ENCODE measurements at regions not wholly inside any gene's neighbourhood (a gene's known extent, or its start where the extent isn't known, plus 50 kb on each side); places are given as distances from the start of the nearest gene placed in this dataset.
A peak's percentile ranks its signal among the peaks of the same experiment; 100 is the strongest.
"Not testable (repeated sequence)": the region's sequence is repeated elsewhere in the genome, so short reads cannot be mapped to it uniquely, and the experiment has no call there.

- TF ChIP-seq CTCF (IDR thresholded peaks at IDR 0.05; ENCODE audit: low read length, missing control alignments): no peak
- H3K4me3 ChIP-seq (replicated peaks; ENCODE audit: low read depth, low read length): no peak overlapping the region
- DNase-seq (ENCODE audit: low read depth): no peak
These were observed 396.9 kb upstream of the TMTC1 start for GRCh38 chr12:30180602-30181001.

GRCh38 chr12:30178916-30179315, 395.2 kb upstream of the TMTC1 start:
- no peak for TF ChIP-seq CTCF (IDR thresholded peaks at IDR 0.05; ENCODE audit: low read length, missing control alignments)
- no peak for DNase-seq (ENCODE audit: low read depth)
- no peak overlapping the region for H3K4me3 ChIP-seq (replicated peaks; ENCODE audit: low read depth, low read length)

GRCh38 chr12:30169839-30170591, 386.3 kb upstream of the TMTC1 start:
- no peak for DNase-seq (ENCODE audit: low read depth)
- TF ChIP-seq CTCF (IDR thresholded peaks at IDR 0.05; ENCODE audit: low read length, missing control alignments): no peak
- no peak overlapping the region for H3K4me3 ChIP-seq (replicated peaks; ENCODE audit: low read depth, low read length)

- peak; percentile 16 for DNase-seq (ENCODE audit: low read depth)
- TF ChIP-seq CTCF (IDR thresholded peaks at IDR 0.05; ENCODE audit: low read length, missing control alignments): no peak
- H3K4me3 ChIP-seq (replicated peaks; ENCODE audit: low read depth, low read length): no peak overlapping the region
These were observed 382.5 kb upstream of the TMTC1 start for GRCh38 chr12:30166006-30166795.

GRCh38 chr12:30164382-30165318, 380.9 kb upstream of the TMTC1 start:
- no peak overlapping the region for H3K4me3 ChIP-seq (replicated peaks; ENCODE audit: low read depth, low read length)
- no peak for DNase-seq (ENCODE audit: low read depth)
- TF ChIP-seq CTCF (IDR thresholded peaks at IDR 0.05; ENCODE audit: low read length, missing control alignments): no peak

GRCh38 chr12:30156833-30157232, 373.1 kb upstream of the TMTC1 start:
- not testable (repeated sequence) for H3K4me3 ChIP-seq (replicated peaks; ENCODE audit: low read depth, low read length); DNase-seq (ENCODE audit: low read depth)

Data from fibroblast of pulmonary artery (primary cell).